WI38 (cell line): ENCODE measurements at regions not wholly inside any gene's neighbourhood (a gene's known extent, or its start where the extent isn't known, plus 50 kb on each side); places are given as distances from the start of the nearest gene placed in this dataset.

Experiments used
- H3K4me3 ChIP-seq: 2 replicates; pipeline ENCODE4 v1.5.1; 2011; ENCODE audit warnings: low read depth, mild to moderate bottlenecking, control low read depth, low read length
- CTCF ChIP-seq: IDR thresholded peaks from 2 replicates; pipeline ENCODE4 v1.5.1; 2012; ENCODE audit warnings: low read depth, mild to moderate bottlenecking, control low read depth, low read length

GRCh38 chr17:55887531-55887930, 136.7 kb downstream of the PCTP start:
- no peak for TF ChIP-seq CTCF
- no peak overlapping the region for H3K4me3 ChIP-seq

- TF ChIP-seq CTCF = no peak
- no peak overlapping the region for H3K4me3 ChIP-seq
Measured at GRCh38 chr17:55889271-55889670, 138.4 kb downstream of the PCTP start.

- TF ChIP-seq CTCF = no peak
- no peak overlapping the region for H3K4me3 ChIP-seq
Measured at GRCh38 chr17:55895112-55895759, 144.4 kb downstream of the PCTP start.

GRCh38 chr17:55897301-55897700, 146.4 kb downstream of the PCTP start:
- TF ChIP-seq CTCF = no peak
- no peak overlapping the region for H3K4me3 ChIP-seq

- no peak overlapping the region for H3K4me3 ChIP-seq
- no peak for TF ChIP-seq CTCF
Measured at GRCh38 chr17:55898195-55898594, 147.3 kb downstream of the PCTP start.

- no peak overlapping the region for H3K4me3 ChIP-seq
- no peak for TF ChIP-seq CTCF
Measured at GRCh38 chr17:55900188-55900587, 149.3 kb downstream of the PCTP start.

- H3K4me3 ChIP-seq = no peak overlapping the region
- TF ChIP-seq CTCF = no peak
Measured at GRCh38 chr17:55903028-55903690, 152.3 kb downstream of the PCTP start.
